ENCODE measurements at regions not wholly inside any gene's neighbourhood (a gene's known extent, or its start where the extent isn't known, plus 50 kb on each side); places are given as distances from the start of the nearest gene placed in this dataset.

- no peak for TF ChIP-seq E2F8 (IDR thresholded peaks at IDR 0.05; ENCODE audit: low read depth, partially characterized antibody)
- TF ChIP-seq CREB1 (IDR thresholded peaks at IDR 0.05; ENCODE audit: low read depth): no peak
- no peak for TF ChIP-seq MLLT1 (IDR thresholded peaks at IDR 0.05)
- TF ChIP-seq SP1 (IDR thresholded peaks at IDR 0.05; ENCODE audit: low read depth, low read length): no peak
Measured at GRCh38 chr13:33381906-33382305, 96.4 kb upstream of the STARD13 start (continued).

- no peaks in the 10 kb centered on the region for H3K36me3 ChIP-seq (ENCODE audit: control insufficient read depth in 2 of 2, insufficient read depth in 2 of 2, low read length in 1 of 2)
- H4K20me1 ChIP-seq (ENCODE audit: control insufficient read depth, insufficient read depth): no peaks in the 10 kb centered on the region
- no peaks in the 10 kb centered on the region for H3K4me1 ChIP-seq (ENCODE audit: control insufficient read depth, insufficient read depth, low read length)
- H3K4me2 ChIP-seq (ENCODE audit: control insufficient read depth, insufficient read depth): no peak overlapping the region
- 70% methylated on average over 12 of the region's 12 CpGs for WGBS (ENCODE audit: insufficient coverage, insufficient replicate concordance, low lambda C conversion rate, missing lambda C conversion rate)
- in situ Hi-C loops (cut with MboI) (no loop called here), intact Hi-C loops (cut with micrococcal nuclease; ENCODE audit: unreplicated experiment) (no loop called here)
- ChIA-PET RAD21 (ENCODE audit: unreplicated experiment) (interaction anchor here (0.6 kb wide), 2 partner anchors 23 to 253 kb away, joined by 3 to 4 read pairs; no protein-coding TSS in a partner anchor), SMC1A (ENCODE audit: uncharacterized antibody, unreplicated experiment) (interaction anchor here (1.0 to 1.2 kb wide), 3 partner anchors 10 to 17 kb away, joined by 3 to 4 read pairs (median 3); no protein-coding TSS in a partner anchor), CTCF (no interaction called here), POLR2A (no interaction called here)
- H3K4me3 ChIP-seq: no peak overlapping the region
- no TSS peak for BruUV-seq (replicated peaks)
- FAIRE-seq: no peak
- H2AFZ ChIP-seq (ENCODE audit: control insufficient read depth, low read depth, low read length): no peak overlapping the region
- H3K27me3 ChIP-seq (replicated peaks in 1 of 2; ENCODE audit: control insufficient read depth in 2 of 2, insufficient read depth in 2 of 2, low read length in 1 of 2): no peaks in the 10 kb centered on the region
- no peaks in the 10 kb centered on the region for H3K79me2 ChIP-seq (ENCODE audit: control insufficient read depth, insufficient read depth, low read length)
- no peak for DNase-seq (ENCODE audit: low read depth, low spot score)
- no peaks in the 10 kb centered on the region for H3K9me3 ChIP-seq (replicated peaks; ENCODE audit: control insufficient read depth, insufficient read depth, low read length)
- H3K9ac ChIP-seq (ENCODE audit: control insufficient read depth, insufficient read depth, low read length): no peak overlapping the region
- ATAC-seq: no peak
- no peak overlapping the region for H3K27ac ChIP-seq (ENCODE audit: control insufficient read depth, insufficient read depth)
- TF ChIP-seq SUZ12 (IDR thresholded peaks at IDR 0.05; ENCODE audit: unreplicated experiment) (no peak), BHLHE40 (IDR thresholded peaks at IDR 0.05; ENCODE audit: borderline replicate concordance in 1 of 2, low read depth in 2 of 2, low read length in 1 of 2) (no peak), NFYB (IDR thresholded peaks at IDR 0.05; ENCODE audit: insufficient read depth, low read depth, low read length) (no peak), USF2 (IDR thresholded peaks at IDR 0.05; ENCODE audit: borderline replicate concordance, low read depth, low read length) (no peak), ATF7 (IDR thresholded peaks at IDR 0.05; ENCODE audit: low read depth) (no peak), JUND (IDR thresholded peaks at IDR 0.05; ENCODE audit: low read depth, low read length) (no peak), CREM (IDR thresholded peaks at IDR 0.05; ENCODE audit: low read depth) (no peak), EZH2 (IDR thresholded peaks at IDR 0.05; ENCODE audit: borderline replicate concordance, control insufficient read depth, low read depth, low read length) (no peak), POLR2A (IDR thresholded peaks at IDR 0.05; ENCODE audit: low read depth, low read length) (no peak), FOXM1 (IDR thresholded peaks at IDR 0.05; ENCODE audit: low read depth, low read length) (no peak), ZNF384 (IDR thresholded peaks at IDR 0.05; ENCODE audit: borderline replicate concordance, low read depth, low read length) (no peak)
Measured at GRCh38 chr13:33383724-33384577, 98.4 kb upstream of the STARD13 start.

All from GM12878 (cell line).